Right atrium auricular region (tissue), 2 donors: ENCODE measurements at regions not wholly inside any gene's neighbourhood (a gene's known extent, or its start where the extent isn't known, plus 50 kb on each side); places are given as distances from the start of the nearest gene placed in this dataset.

Experiments used
- DNase-seq: peaks from one replicate; pipeline ENCODE4 v3.0.0-alpha.2; 2019; ENCODE audit warnings: low spot score
- H3K27ac ChIP-seq, 2 donors: fragments of 200-600 bp; sonication (generic); 1 replicate in 1 of 2; 2 replicates in 1 of 2; pipeline ENCODE4 v1.5.1; 2016 to 2019
- H3K27me3 ChIP-seq, 2 donors: fragments of 200-600 bp; sonication (generic); one replicate each; pipeline versions ENCODE4 v1.5.1 to v1.6.0; 2017 to 2019
- H3K36me3 ChIP-seq: fragments of 200-600 bp; sonication (generic); one replicate; pipeline ENCODE4 v1.5.1; 2016
- H3K4me1 ChIP-seq, 2 donors: fragments of 200-600 bp; sonication (generic); one replicate each; pipeline versions ENCODE4 v1.5.1 to v1.6.0; 2017 to 2019
- H3K4me3 ChIP-seq, 2 donors: fragments of 200-600 bp; sonication (generic); 1 replicate in 1 of 2; 2 replicates in 1 of 2; pipeline ENCODE4 v1.5.1; 2017 to 2019; ENCODE audit warnings: mild to moderate bottlenecking in 1 of 2, moderate library complexity in 1 of 2
- H3K9me3 ChIP-seq, 2 donors: fragments of 200-600 bp; sonication (generic); one replicate each; pipeline ENCODE4 v1.5.1; 2019
- TF ChIP-seq, protein P1 (sequence below), 2 donors: fragments of 200-600 bp; sonication (generic); IDR thresholded peaks; one replicate each; pipeline ENCODE4 v1.5.1; 2019; ENCODE audit warnings: antibody characterized with exemption in 2 of 2

GRCh38 chr2:83582589-83582988 is 876.5 kb downstream of the SUCLG1 start:
- no peak for DNase-seq
- Histone ChIP-seq H3K4me3 (no peak overlapping the region), H3K9me3 (no peaks in the 10 kb centered on the region), H3K36me3 (no peaks in the 10 kb centered on the region), H3K4me1 (no peaks in the 10 kb centered on the region), H3K27ac (no peak overlapping the region), H3K27me3 (no peaks in the 10 kb centered on the region)
- TF ChIP-seq, protein P1, sequence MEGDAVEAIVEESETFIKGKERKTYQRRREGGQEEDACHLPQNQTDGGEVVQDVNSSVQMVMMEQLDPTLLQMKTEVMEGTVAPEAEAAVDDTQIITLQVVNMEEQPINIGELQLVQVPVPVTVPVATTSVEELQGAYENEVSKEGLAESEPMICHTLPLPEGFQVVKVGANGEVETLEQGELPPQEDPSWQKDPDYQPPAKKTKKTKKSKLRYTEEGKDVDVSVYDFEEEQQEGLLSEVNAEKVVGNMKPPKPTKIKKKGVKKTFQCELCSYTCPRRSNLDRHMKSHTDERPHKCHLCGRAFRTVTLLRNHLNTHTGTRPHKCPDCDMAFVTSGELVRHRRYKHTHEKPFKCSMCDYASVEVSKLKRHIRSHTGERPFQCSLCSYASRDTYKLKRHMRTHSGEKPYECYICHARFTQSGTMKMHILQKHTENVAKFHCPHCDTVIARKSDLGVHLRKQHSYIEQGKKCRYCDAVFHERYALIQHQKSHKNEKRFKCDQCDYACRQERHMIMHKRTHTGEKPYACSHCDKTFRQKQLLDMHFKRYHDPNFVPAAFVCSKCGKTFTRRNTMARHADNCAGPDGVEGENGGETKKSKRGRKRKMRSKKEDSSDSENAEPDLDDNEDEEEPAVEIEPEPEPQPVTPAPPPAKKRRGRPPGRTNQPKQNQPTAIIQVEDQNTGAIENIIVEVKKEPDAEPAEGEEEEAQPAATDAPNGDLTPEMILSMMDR (IDR thresholded peaks at IDR 0.05): no peak

- no peak for DNase-seq
- Histone ChIP-seq H3K4me3 (no peak overlapping the region), H3K9me3 (no peaks in the 10 kb centered on the region), H3K36me3 (no peaks in the 10 kb centered on the region), H3K4me1 (no peaks in the 10 kb centered on the region), H3K27me3 (no peaks in the 10 kb centered on the region), H3K27ac (no peak overlapping the region)
- TF ChIP-seq, protein P1 (IDR thresholded peaks at IDR 0.05): no peak
Observed at GRCh38 chr2:83579507-83579906, 879.6 kb downstream of the SUCLG1 start.

DNA sequence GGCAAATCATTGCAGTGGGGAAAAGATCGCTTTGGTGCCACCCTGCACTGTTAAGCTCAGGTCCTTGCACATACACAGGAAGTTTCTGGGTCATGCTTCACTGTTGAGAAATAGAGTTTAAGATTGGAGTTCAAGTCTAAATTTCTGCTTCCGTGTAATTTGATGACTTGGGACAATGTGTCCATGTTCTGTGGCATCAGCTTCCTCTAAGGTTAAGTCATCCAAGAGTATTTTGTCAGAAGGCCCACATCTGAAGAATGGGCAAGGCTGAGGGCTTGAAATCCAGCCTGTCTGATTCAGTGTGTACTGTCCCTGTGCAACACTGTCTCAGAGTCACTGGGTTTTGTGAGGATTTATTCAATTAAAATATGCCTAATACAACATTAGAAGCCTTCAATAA is 880.7 kb downstream of the SUCLG1 start:
- Histone ChIP-seq H3K4me3 (no peak overlapping the region), H3K27ac (no peak overlapping the region), H3K36me3 (no peaks in the 10 kb centered on the region), H3K4me1 (no peaks in the 10 kb centered on the region), H3K9me3 (no peaks in the 10 kb centered on the region), H3K27me3 (no peaks in the 10 kb centered on the region)
- DNase-seq: no peak
- TF ChIP-seq, protein P1 (IDR thresholded peaks at IDR 0.05): no peak

DNA sequence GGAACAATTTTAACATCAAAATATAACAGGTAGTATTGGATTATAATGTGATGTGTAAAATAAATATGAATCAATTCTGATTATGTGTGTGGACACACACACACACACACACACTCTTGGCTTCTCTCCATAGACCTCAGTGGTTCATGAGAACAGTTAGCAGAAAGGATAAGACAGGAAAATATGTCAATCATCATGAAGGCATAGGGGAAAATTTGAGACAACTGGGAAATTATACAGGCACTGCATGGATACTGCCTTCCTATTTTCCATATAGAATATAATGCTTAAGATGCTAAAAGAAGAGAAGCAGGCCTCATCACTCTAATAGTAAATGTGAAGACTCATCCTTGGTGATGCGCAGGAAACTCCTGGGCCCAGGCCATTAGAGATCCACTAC is 884.5 kb downstream of the SUCLG1 start:
- Histone ChIP-seq H3K4me3 (no peak overlapping the region), H3K27ac (no peak overlapping the region), H3K27me3 (no peaks in the 10 kb centered on the region), H3K9me3 (no peaks in the 10 kb centered on the region), H3K36me3 (no peaks in the 10 kb centered on the region), H3K4me1 (no peaks in the 10 kb centered on the region)
- TF ChIP-seq, protein P1 (IDR thresholded peaks at IDR 0.05): no peak
- no peak for DNase-seq

- Histone ChIP-seq H3K27me3 (no peaks in the 10 kb centered on the region), H3K27ac (no peak overlapping the region), H3K36me3 (no peaks in the 10 kb centered on the region), H3K9me3 (no peaks in the 10 kb centered on the region), H3K4me3 (no peak overlapping the region), H3K4me1 (no peaks in the 10 kb centered on the region)
- no peak for DNase-seq
- TF ChIP-seq, protein P1 (IDR thresholded peaks at IDR 0.05): no peak
Observed at GRCh38 chr2:83573060-83573459, 886.0 kb downstream of the SUCLG1 start.

DNA sequence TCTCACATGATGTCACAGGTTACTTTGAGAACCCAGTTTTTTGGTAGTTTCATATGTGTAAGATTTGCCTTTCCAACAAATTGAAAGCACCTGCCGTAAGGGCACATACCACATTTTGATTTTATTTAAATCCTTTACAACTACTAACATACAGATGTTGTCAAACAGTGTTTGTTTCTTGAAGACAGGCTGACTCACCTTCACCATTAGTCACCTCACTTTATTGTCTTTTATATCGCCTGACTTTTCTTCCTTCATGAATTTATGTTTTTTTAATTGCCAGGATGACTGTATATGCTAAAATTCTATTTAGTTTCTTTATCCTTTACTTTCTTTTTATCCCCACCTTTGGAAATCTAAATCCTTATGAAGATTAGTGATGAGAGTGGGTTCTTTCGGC is 886.7 kb downstream of the SUCLG1 start:
- Histone ChIP-seq H3K4me1 (no peaks in the 10 kb centered on the region), H3K36me3 (no peaks in the 10 kb centered on the region), H3K27ac (no peak overlapping the region), H3K27me3 (no peaks in the 10 kb centered on the region), H3K4me3 (no peak overlapping the region), H3K9me3 (no peaks in the 10 kb centered on the region)
- DNase-seq: no peak
- TF ChIP-seq, protein P1 (IDR thresholded peaks at IDR 0.05): no peak
